Activated CD4-positive, alpha-beta T cell treated with anti-CD3 and anti-CD28 coated beads, Interleukin-10, Interleukin-2, amounts not matched to agents 100 ng/mL and 50 ng/mL, durations not matched to agents 16 hours and 8 hours (primary cell): ENCODE measurements at regions not wholly inside any gene's neighbourhood (a gene's known extent, or its start where the extent isn't known, plus 50 kb on each side); places are given as distances from the start of the nearest gene placed in this dataset.
A peak's percentile ranks its signal among the peaks of the same experiment; 100 is the strongest.

Experiments used
- DNase-seq: peaks from one replicate; pipeline ENCODE4 v3.0.0-alpha.2; 2020

DNA sequence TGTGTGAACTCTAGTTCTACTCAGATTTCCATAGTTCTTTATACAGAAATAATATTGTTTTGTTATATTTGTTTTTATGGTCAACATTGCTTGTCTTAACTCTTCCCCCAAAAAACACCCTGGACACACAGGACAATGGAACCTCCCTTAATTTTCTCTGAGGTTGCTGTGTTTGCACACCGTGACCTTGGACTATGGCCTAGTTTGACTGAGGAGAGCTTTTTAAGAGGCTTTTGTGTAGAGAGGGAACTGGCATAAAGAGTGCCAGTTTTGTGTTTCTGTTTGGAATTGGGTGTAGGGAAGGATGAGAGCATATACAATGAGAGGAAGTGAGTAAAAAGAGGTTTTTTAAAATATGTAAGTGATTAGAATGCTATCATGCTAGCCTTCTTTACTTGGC is 101.1 kb upstream of the MEF2C start:
- no peak for DNase-seq

- no peak for DNase-seq
These were observed 96.7 kb upstream of the MEF2C start for GRCh38 chr5:88979726-88980125.

- DNase-seq, result peak; percentile 54
These were observed 96.3 kb upstream of the MEF2C start for GRCh38 chr5:88979244-88979643.

DNA sequence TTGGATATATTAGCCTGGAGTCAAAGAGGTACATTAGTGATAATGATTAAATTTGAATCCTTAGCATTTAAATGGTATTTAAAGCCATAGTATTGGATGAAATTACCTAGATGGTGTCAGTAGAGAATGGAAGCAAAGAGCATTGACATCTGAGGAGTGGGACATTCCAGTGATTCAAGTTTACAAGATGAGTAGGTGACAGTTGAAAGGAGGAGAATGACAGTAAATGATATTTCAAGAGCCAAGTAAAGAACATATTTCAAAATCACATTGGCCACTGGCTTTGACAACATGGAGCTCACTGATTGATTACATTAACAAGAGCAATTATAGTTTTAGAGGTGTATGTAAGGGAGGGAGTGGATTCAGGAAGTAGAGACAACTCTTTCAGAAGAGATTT is 93.9 kb upstream of the MEF2C start:
- no peak for DNase-seq

GRCh38 chr5:88967633-88968585 is 84.9 kb upstream of the MEF2C start:
- DNase-seq, result no peak

GRCh38 chr5:88964831-88965230 is 81.8 kb upstream of the MEF2C start:
- no peak for DNase-seq

- DNase-seq, result no peak
These were observed 74.0 kb upstream of the MEF2C start for GRCh38 chr5:88957013-88957412.

DNA sequence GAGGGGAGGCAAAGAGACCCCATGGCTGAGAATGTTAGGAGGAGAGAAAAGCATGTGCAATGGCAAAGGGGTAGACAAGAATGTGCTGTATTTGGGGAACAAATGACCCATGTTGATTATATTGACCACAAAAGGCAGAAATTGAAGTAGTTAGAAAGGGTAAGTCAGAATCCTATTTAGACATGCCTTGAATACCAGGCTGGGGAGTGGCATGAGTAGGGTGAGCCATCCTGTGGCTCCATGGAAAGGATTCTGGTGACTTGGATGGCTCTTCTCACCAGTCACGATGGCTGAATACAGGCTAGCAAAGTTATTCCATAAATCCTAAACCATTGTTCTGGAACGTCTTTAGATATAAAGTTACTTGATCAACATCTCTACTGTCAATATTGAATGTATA is 73.4 kb upstream of the MEF2C start:
- DNase-seq, result no peak

DNA sequence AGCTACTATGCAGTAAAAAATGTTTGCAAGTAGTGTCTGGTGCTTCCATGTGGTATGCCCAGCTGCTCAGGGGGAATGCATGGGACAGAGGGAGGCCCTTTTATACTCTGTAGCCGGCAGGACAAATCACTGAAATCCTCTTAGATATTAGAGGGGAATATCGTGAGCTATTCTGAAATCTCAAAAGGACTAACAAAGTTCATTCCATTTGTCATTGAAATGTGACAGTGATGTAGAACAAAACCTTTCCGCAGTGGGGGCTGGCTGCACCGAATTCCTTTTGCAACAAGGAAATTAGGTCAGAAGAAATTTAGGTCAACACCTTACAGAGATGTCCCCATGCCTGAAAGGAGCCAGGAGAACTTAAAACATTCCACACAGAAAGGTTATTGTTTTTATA is 72.4 kb upstream of the MEF2C start:
- no peak for DNase-seq

GRCh38 chr5:88954511-88954910 is 71.5 kb upstream of the MEF2C start:
- DNase-seq, result no peak

- no peak for DNase-seq
These were observed 70.1 kb upstream of the MEF2C start for GRCh38 chr5:88952996-88953643.

GRCh38 chr5:88952344-88952743 is 69.4 kb upstream of the MEF2C start:
- no peak for DNase-seq

DNA sequence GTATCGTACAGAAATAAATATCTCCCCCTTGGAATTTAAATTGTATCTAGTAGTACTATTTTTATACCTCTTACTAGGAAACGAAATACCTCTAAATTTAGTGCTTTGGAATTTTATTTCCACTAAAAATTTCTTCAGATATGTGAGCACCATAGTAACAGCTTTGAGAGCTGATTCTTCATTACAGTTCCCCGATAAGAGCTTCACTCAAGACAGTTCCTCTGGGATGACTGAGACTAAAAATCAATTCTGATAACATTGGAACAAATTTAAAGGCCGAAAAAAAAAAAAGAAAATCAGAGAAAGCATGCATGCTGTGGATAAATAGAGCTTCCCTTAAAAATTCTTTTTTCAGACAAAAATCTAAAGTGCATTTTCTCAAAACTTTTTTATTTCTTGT is 68.5 kb upstream of the MEF2C start:
- DNase-seq, result no peak

- DNase-seq, result no peak
These were observed 66.0 kb upstream of the MEF2C start for GRCh38 chr5:88948746-88949600.

- DNase-seq, result no peak
These were observed 62.0 kb upstream of the MEF2C start for GRCh38 chr5:88944751-88945531.

DNA sequence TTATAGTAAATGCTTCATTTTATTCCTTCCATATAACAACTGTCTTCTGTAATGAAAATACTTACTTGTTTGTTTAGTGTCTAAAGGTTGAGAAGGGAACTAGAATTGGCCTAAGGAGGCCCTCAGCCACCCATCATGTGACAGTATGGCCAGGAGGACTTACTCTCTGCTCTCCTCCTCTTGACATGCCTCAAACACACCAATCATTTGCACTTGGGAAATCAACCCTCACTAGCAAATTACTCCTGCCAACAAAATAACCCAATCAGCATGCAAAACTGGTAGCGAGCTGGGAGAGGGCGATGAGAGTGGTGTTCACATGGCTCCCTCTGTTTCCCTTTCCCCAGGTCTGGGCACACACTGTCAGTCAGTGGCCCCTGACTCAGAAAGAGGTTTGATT is 58.6 kb upstream of the MEF2C start:
- DNase-seq, result no peak

DNA sequence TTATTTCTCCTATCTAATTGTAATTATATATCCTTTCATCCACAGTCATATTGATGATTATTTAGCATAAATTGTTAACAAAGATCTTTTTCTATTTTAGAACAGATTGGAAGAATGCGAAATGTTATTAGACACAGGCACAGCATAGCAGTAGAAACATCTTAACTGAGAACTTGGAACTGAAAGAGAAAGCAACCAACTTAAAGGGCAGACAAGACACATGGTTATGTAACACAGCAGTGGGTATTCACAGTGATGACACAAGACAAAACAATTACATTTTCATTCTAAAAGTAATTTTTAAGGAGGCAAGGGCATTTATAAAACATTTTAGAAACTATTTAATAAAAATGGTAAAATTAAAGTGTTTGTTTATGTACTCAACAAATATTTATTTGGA is 57.7 kb upstream of the MEF2C start:
- no peak for DNase-seq

GRCh38 chr5:88939300-88939699 is 56.3 kb upstream of the MEF2C start:
- DNase-seq, result no peak

DNA sequence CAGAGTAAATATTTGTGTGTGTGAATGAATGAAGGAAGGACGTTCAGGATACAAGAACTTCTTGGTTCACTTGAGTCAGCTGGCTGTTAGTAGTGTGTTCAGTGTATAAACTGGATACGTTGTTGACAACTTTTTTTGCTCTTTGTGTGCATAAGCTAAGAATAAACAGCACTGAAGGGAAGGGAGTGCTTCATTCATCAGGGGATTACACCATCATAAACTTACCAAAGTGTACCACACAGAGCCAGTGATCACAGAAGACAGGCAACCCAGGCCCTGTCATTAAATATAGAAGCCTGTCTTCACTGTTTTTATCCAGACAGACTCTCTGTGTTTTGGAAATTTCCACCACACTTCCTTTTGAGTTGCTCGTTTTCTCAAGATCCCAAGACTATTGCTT is 55.5 kb upstream of the MEF2C start:
- no peak for DNase-seq

- no peak for DNase-seq
These were observed 54.4 kb upstream of the MEF2C start for GRCh38 chr5:88937406-88937805.

DNA sequence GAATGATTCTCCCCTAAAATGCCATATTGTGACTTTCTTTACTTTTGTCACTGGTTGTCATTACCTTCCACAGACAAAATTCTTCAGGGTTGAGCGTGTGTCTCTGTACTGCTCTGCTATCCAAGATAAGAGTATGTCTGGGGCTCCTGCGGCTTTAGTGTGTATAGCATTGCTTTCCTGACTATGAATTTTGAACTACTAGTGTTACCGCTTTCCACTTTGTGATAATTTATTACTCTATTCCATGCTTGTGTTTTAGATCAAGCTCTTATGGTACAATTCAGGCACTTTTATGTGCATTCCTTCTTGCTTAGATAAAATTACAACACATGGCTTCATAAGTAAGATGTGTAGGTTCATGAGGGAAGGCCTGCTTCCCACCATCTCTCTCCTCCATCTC is 51.5 kb upstream of the MEF2C start:
- DNase-seq, result no peak
